ENCODE measurements at regions not wholly inside any gene's neighbourhood (a gene's known extent, or its start where the extent isn't known, plus 50 kb on each side); places are given as distances from the start of the nearest gene placed in this dataset.

- Histone ChIP-seq H3K4me2 (ENCODE audit: low read length) (no peak overlapping the region), H3K79me2 (ENCODE audit: control insufficient read depth, low read length) (no peaks in the 10 kb centered on the region), H3K4me3 (ENCODE audit: low read length) (no peak overlapping the region), H3K9me2 (replicated peaks; ENCODE audit: control insufficient read depth, low read length) (no peaks in the 10 kb centered on the region), H3K4me1 (ENCODE audit: control insufficient read depth, low read length) (no peaks in the 10 kb centered on the region), H3K27me3 (ENCODE audit: control insufficient read depth, low read length) (no peaks in the 10 kb centered on the region), H3F3A (ENCODE audit: control insufficient read depth, insufficient read depth) (no peaks in the 10 kb centered on the region), H3K9me3 (ENCODE audit: control insufficient read depth, insufficient read depth, low read length) (peaks cover 4% of the 10 kb centered on the region; the same call in 1 of the 2 replicates), H3K27ac (ENCODE audit: low read depth, low read length) (no peak overlapping the region), H4K20me1 (ENCODE audit: control insufficient read depth, insufficient read depth, low read depth, low read length) (no peaks in the 10 kb centered on the region), H3K36me3 (ENCODE audit: control insufficient read depth, low read length) (no peaks in the 10 kb centered on the region)
- no peak for TF ChIP-seq EZH2phosphoT487 (IDR thresholded peaks at IDR 0.05; ENCODE audit: borderline replicate concordance, low read length)
- TF ChIP-seq, protein P1, sequence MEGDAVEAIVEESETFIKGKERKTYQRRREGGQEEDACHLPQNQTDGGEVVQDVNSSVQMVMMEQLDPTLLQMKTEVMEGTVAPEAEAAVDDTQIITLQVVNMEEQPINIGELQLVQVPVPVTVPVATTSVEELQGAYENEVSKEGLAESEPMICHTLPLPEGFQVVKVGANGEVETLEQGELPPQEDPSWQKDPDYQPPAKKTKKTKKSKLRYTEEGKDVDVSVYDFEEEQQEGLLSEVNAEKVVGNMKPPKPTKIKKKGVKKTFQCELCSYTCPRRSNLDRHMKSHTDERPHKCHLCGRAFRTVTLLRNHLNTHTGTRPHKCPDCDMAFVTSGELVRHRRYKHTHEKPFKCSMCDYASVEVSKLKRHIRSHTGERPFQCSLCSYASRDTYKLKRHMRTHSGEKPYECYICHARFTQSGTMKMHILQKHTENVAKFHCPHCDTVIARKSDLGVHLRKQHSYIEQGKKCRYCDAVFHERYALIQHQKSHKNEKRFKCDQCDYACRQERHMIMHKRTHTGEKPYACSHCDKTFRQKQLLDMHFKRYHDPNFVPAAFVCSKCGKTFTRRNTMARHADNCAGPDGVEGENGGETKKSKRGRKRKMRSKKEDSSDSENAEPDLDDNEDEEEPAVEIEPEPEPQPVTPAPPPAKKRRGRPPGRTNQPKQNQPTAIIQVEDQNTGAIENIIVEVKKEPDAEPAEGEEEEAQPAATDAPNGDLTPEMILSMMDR (IDR thresholded peaks at IDR 0.05; ENCODE audit: low read depth, low read length, poor library complexity, severe bottlenecking) = no peak
These were observed 468.4 kb downstream of the PRR16 start for GRCh38 chr5:120932480-120932879.

DNA sequence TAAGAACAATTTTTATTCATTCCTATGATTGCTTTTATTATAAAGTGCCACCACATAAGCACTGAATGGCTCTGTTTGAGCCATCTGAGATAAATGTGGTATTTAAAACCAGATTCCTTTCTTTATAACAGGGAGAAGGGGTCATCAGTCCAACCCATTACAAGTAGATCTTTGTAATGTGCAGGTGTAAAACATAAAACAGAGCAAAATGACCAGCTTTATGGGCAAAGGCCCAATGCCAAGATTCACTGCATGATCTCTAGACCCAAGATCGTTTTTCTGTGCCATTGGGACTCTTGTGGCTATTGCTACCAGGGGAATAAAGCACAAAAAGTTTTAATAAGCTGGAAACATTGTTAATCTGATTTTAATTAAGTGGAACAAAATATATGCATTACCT, 469.9 kb downstream of the PRR16 start:
- Histone ChIP-seq H3K4me3 (ENCODE audit: low read length) (no peak overlapping the region), H3K9me2 (replicated peaks; ENCODE audit: control insufficient read depth, low read length) (no peaks in the 10 kb centered on the region), H3K9me3 (ENCODE audit: control insufficient read depth, insufficient read depth, low read length) (peaks cover 4% of the 10 kb centered on the region; the same call in 1 of the 2 replicates), H3K36me3 (ENCODE audit: control insufficient read depth, low read length) (no peaks in the 10 kb centered on the region), H4K20me1 (ENCODE audit: control insufficient read depth, insufficient read depth, low read depth, low read length) (no peaks in the 10 kb centered on the region), H3K27ac (ENCODE audit: low read depth, low read length) (no peak overlapping the region), H3K27me3 (ENCODE audit: control insufficient read depth, low read length) (no peaks in the 10 kb centered on the region), H3K4me2 (ENCODE audit: low read length) (no peak overlapping the region), H3K4me1 (ENCODE audit: control insufficient read depth, low read length) (no peaks in the 10 kb centered on the region), H3K79me2 (ENCODE audit: control insufficient read depth, low read length) (no peaks in the 10 kb centered on the region), H3F3A (ENCODE audit: control insufficient read depth, insufficient read depth) (no peaks in the 10 kb centered on the region)
- TF ChIP-seq, protein P1 (IDR thresholded peaks at IDR 0.05; ENCODE audit: low read depth, low read length, poor library complexity, severe bottlenecking) = no peak
- TF ChIP-seq EZH2phosphoT487 (IDR thresholded peaks at IDR 0.05; ENCODE audit: borderline replicate concordance, low read length) = no peak

- no peak overlapping the region for H3K4me3 ChIP-seq (ENCODE audit: low read length)
- H3K79me2 ChIP-seq (ENCODE audit: control insufficient read depth, low read length) = no peaks in the 10 kb centered on the region
- no peaks in the 10 kb centered on the region for H4K20me1 ChIP-seq (ENCODE audit: control insufficient read depth, insufficient read depth, low read depth, low read length)
- H3K4me2 ChIP-seq (ENCODE audit: low read length) = no peak overlapping the region
- no peaks in the 10 kb centered on the region for H3K27me3 ChIP-seq (ENCODE audit: control insufficient read depth, low read length)
- H3K4me1 ChIP-seq (ENCODE audit: control insufficient read depth, low read length) = no peaks in the 10 kb centered on the region
- H3K9me2 ChIP-seq (replicated peaks; ENCODE audit: control insufficient read depth, low read length) = no peaks in the 10 kb centered on the region
- no peak overlapping the region for H3K27ac ChIP-seq (ENCODE audit: low read depth, low read length)
- H3K36me3 ChIP-seq (ENCODE audit: control insufficient read depth, low read length) = no peaks in the 10 kb centered on the region
- TF ChIP-seq, protein P1 (IDR thresholded peaks at IDR 0.05; ENCODE audit: low read depth, low read length, poor library complexity, severe bottlenecking) = no peak
- TF ChIP-seq EZH2phosphoT487 (IDR thresholded peaks at IDR 0.05; ENCODE audit: borderline replicate concordance, low read length) = no peak
- peaks cover 4% of the 10 kb centered on the region; the same call in 1 of the 2 replicates for H3K9me3 ChIP-seq (ENCODE audit: control insufficient read depth, insufficient read depth, low read length)
- no peaks in the 10 kb centered on the region for H3F3A ChIP-seq (ENCODE audit: control insufficient read depth, insufficient read depth)
These were observed 472.6 kb downstream of the PRR16 start for GRCh38 chr5:120936652-120937051.
